ENCODE measurements at regions not wholly inside any gene's neighbourhood (a gene's known extent, or its start where the extent isn't known, plus 50 kb on each side); places are given as distances from the start of the nearest gene placed in this dataset.
"Not testable (repeated sequence)": the region's sequence is repeated elsewhere in the genome, so short reads cannot be mapped to it uniquely, and the experiment has no call there.

GRCh38 chr3:15903164-15903563 is 105.4 kb upstream of the ANKRD28 start:
- Histone ChIP-seq H3K27me3 (no peaks in the 10 kb centered on the region), H3K9me3 (peaks cover 0 to 3% (median 0%) of the 10 kb centered on the region in 3 donors), H3K27ac (no peak overlapping the region), H3K4me3 (no peak overlapping the region), H3K4me1 (peaks cover 0 to 20% (median 0%) of the 10 kb centered on the region in 3 donors), H3K36me3 (no peaks in the 10 kb centered on the region)
- intact Hi-C loops (cut with DNase I): no loop called here
- DNase-seq: no peak
- TF ChIP-seq CTCF (IDR thresholded peaks at IDR 0.05) (no peak), POLR2A (IDR thresholded peaks at IDR 0.05) (no peak)
- 72% methylated on average over 3 of the region's 3 CpGs; no CpG with 5 or more reads in 1 of the 2 donors for WGBS, 2 donors

GRCh38 chr3:15903759-15904720 is 106.3 kb upstream of the ANKRD28 start:
- Histone ChIP-seq H3K27me3 (no peaks in the 10 kb centered on the region), H3K4me1 (peaks cover 0 to 19% (median 0%) of the 10 kb centered on the region in 3 donors), H3K36me3 (no peaks in the 10 kb centered on the region), H3K27ac (no peak overlapping the region), H3K9me3 (peaks cover 0 to 3% (median 0%) of the 10 kb centered on the region in 3 donors), H3K4me3 (no peak overlapping the region)
- no peak for TF ChIP-seq POLR2A (IDR thresholded peaks at IDR 0.05)
- TF ChIP-seq CTCF (IDR thresholded peaks at IDR 0.05): no peak
- WGBS, 2 donors: 59 to 72% methylated on average over 7 of the region's 7 CpGs
- DNase-seq: no peak
- intact Hi-C loops (cut with DNase I): no loop called here

GRCh38 chr3:15905041-15905440 is 107.3 kb upstream of the ANKRD28 start:
- H3K9me3 ChIP-seq: peaks cover 0 to 3% (median 0%) of the 10 kb centered on the region in 3 donors
- 61 to 83% methylated on average over 1 of the region's 1 CpG for WGBS, 2 donors
- no peaks in the 10 kb centered on the region for H3K36me3 ChIP-seq
- intact Hi-C loops (cut with DNase I): no loop called here
- no peak overlapping the region for H3K27ac ChIP-seq
- H3K27me3 ChIP-seq: no peaks in the 10 kb centered on the region
- peaks cover 0 to 14% (median 0%) of the 10 kb centered on the region in 3 donors for H3K4me1 ChIP-seq
- DNase-seq: no peak
- TF ChIP-seq POLR2A (IDR thresholded peaks at IDR 0.05): no peak
- TF ChIP-seq CTCF (IDR thresholded peaks at IDR 0.05): no peak
- no peak overlapping the region for H3K4me3 ChIP-seq

GRCh38 chr3:15907403-15907802 is 109.6 kb upstream of the ANKRD28 start:
- WGBS, 2 donors: 84 to 93% methylated on average over 5 of the region's 5 CpGs
- intact Hi-C loops (cut with DNase I); DNase-seq; H3K27me3 ChIP-seq; H3K9me3 ChIP-seq; H3K27ac ChIP-seq; H3K4me3 ChIP-seq; H3K36me3 ChIP-seq: not testable (repeated sequence)
- H3K4me1 ChIP-seq: peaks cover 0 to 14% (median 0%) of the 10 kb centered on the region in 3 donors

- H3K27ac ChIP-seq: no peak overlapping the region
- WGBS, 2 donors: 79 to 84% methylated on average over 3 to 5 of the region's 5 CpGs
- H3K4me1 ChIP-seq: no peaks in the 10 kb centered on the region
- no peaks in the 10 kb centered on the region for H3K27me3 ChIP-seq
- no peaks in the 10 kb centered on the region for H3K9me3 ChIP-seq
- TF ChIP-seq POLR2A (IDR thresholded peaks at IDR 0.05) (no peak), CTCF (IDR thresholded peaks at IDR 0.05) (no peak)
- H3K4me3 ChIP-seq: no peak overlapping the region
- no peak for DNase-seq
- intact Hi-C loops (cut with DNase I): no loop called here
- no peaks in the 10 kb centered on the region for H3K36me3 ChIP-seq
These were observed 121.2 kb upstream of the ANKRD28 start for GRCh38 chr3:15918988-15919387.
